GM12878 (cell line): ENCODE measurements at regions not wholly inside any gene's neighbourhood (a gene's known extent, or its start where the extent isn't known, plus 50 kb on each side); places are given as distances from the start of the nearest gene placed in this dataset.

ENCODE experiments used
- ATAC-seq: fragments of 200-7000 bp; cut with Tn5 transposase; 3 replicates; pipeline ENCODE4 v1.9.1; 2020; ENCODE audit warnings: mild to moderate bottlenecking, moderate library complexity
- BruUV-seq: library from RNA; stranded (reverse); fragments of 400-500 nt; replicated peaks from 2 replicates; lab custom pipeline; 2021; lab: Mats Ljungman, UMichigan
- CTCF ChIA-PET: fragments of 300-600 bp; sonication (Branson Sonifier 250); formaldehyde crosslinking; extraction: SDS; loops from one replicate; lab custom pipeline; 2021; ENCODE audit warnings: inconsistent platforms; lab: Yijun Ruan, JAX
- POLR2A ChIA-PET: fragments of 350-600 bp; formaldehyde crosslinking; extraction: SDS; loops from one replicate; lab custom pipeline; 2021; ENCODE audit warnings: inconsistent platforms; lab: Charles Lee
- RAD21 ChIA-PET: fragments of 300-600 bp; sonication (Branson Sonifier 250); formaldehyde crosslinking; loops from one replicate; lab custom pipeline; 2023; ENCODE audit warnings: antibody characterized with exemption; ENCODE audit not compliant: unreplicated experiment; lab: Charles Lee
- SMC1A ChIA-PET: fragments of 300-600 bp; sonication (Branson Sonifier 250); formaldehyde crosslinking; loops from one replicate; lab custom pipeline; 2023; ENCODE audit not compliant: unreplicated experiment, uncharacterized antibody; lab: Charles Lee
- DNase-seq: peaks from one replicate; pipeline ENCODE4 v3.0.0-alpha.2; 2011; ENCODE audit warnings: low read depth, low spot score
- FAIRE-seq: peaks from 3 replicates; lab custom pipeline; 2011; peaks lifted over from hg19 to GRCh38; lab: Jason Lieb, UNC
- H2AFZ ChIP-seq: 2 replicates; pipeline ENCODE4 v1.6.0; 2011; ENCODE audit warnings: low read depth, low read length, control low read depth; ENCODE audit not compliant: control insufficient read depth
- H3K27ac ChIP-seq: 2 replicates; pipeline ENCODE4 v1.5.1; 2011; ENCODE audit warnings: control low read depth; ENCODE audit not compliant: control insufficient read depth, insufficient read depth
- H3K27me3 ChIP-seq, 2 experiments: replicated peaks in 1 of 2; 2 replicates each; pipeline versions ENCODE4 v1.6.0 to v1.6.1; 2011; ENCODE audit warnings: low read length in 1 of 2; ENCODE audit not compliant: control insufficient read depth in 2 of 2, insufficient read depth in 2 of 2
- H3K36me3 ChIP-seq, 2 experiments: 2 replicates each; pipeline ENCODE4 v1.5.1; 2011; ENCODE audit warnings: low read length in 1 of 2; ENCODE audit not compliant: control insufficient read depth in 2 of 2, insufficient read depth in 2 of 2
- H3K4me1 ChIP-seq: 2 replicates; pipeline ENCODE4 v1.6.1; 2011; ENCODE audit warnings: mild to moderate bottlenecking, low read length, moderate library complexity, mixed read lengths; ENCODE audit not compliant: control insufficient read depth, insufficient read depth
- H3K4me2 ChIP-seq: 2 replicates; pipeline ENCODE4 v1.6.0; 2011; ENCODE audit warnings: control low read depth; ENCODE audit not compliant: control insufficient read depth, insufficient read depth
- H3K4me3 ChIP-seq: fragments of 200-600 bp; sonication (generic); 2 replicates; pipeline ENCODE4 v1.5.1; 2016
- H3K79me2 ChIP-seq: 2 replicates; pipeline ENCODE4 v1.6.0; 2011; ENCODE audit warnings: low read length; ENCODE audit not compliant: control insufficient read depth, insufficient read depth
- H3K9ac ChIP-seq: 2 replicates; pipeline ENCODE4 v1.8.0; 2011; ENCODE audit warnings: low read length, control low read depth, mixed read lengths; ENCODE audit not compliant: control insufficient read depth, insufficient read depth
- H3K9me3 ChIP-seq: replicated peaks from 3 replicates; pipeline ENCODE4 v1.5.1; 2011; ENCODE audit warnings: mild to moderate bottlenecking, low read length; ENCODE audit not compliant: control insufficient read depth, insufficient read depth
- H4K20me1 ChIP-seq: 2 replicates; pipeline ENCODE4 v1.6.0; 2011; ENCODE audit not compliant: control insufficient read depth, insufficient read depth
- FOS ChIP-seq: IDR thresholded peaks from 3 replicates; pipeline ENCODE4 v1.6.1; 2011; ENCODE audit warnings: borderline replicate concordance; ENCODE audit not compliant: insufficient read length; ENCODE audit errors: extremely low read depth
- NFIC ChIP-seq: IDR thresholded peaks from 2 replicates; pipeline ENCODE4 v1.6.1; 2012; ENCODE audit warnings: low read depth, mild to moderate bottlenecking, inconsistent platforms, low read length, moderate library complexity
- NFYB ChIP-seq: IDR thresholded peaks from 2 replicates; pipeline ENCODE4 v1.6.1; 2011; ENCODE audit warnings: low read depth, mild to moderate bottlenecking, low read length, improper control_type of control experiment, moderate library complexity; ENCODE audit not compliant: insufficient read depth
- PBX3 ChIP-seq: IDR thresholded peaks from 2 replicates; pipeline ENCODE4 v1.6.1; 2011; ENCODE audit warnings: mild to moderate bottlenecking, low read depth, low read length, moderate library complexity; ENCODE audit not compliant: insufficient replicate concordance
- PKNOX1 ChIP-seq: fragments of 450-650 bp; IDR thresholded peaks from 2 replicates; pipeline ENCODE4 v1.6.1; 2016; ENCODE audit warnings: mild to moderate bottlenecking
- RCOR1 ChIP-seq: conservative IDR thresholded peaks from 2 replicates; pipeline ENCODE4 v1.6.1; 2012; ENCODE audit warnings: low read depth, low read length, improper control_type of control experiment
- SP1 ChIP-seq: IDR thresholded peaks from one replicate; pipeline ENCODE4 v1.6.1; 2011; ENCODE audit warnings: low read depth, low read length
- WGBS: methylation state at CpG from one replicate; pipeline ENCODE4 v1.1.6; 2016; ENCODE audit warnings: low lambda C conversion rate; ENCODE audit not compliant: insufficient replicate concordance, insufficient coverage; ENCODE audit errors: missing lambda C conversion rate; 5-methylcytosine and 5-hydroxymethylcytosine counted together
- in situ Hi-C: fragments of 300-500 bp; cut with MboI; formaldehyde crosslinking; loops from 9 replicates; pipeline ENCODE4 v1.14.3; 2018; ENCODE audit warnings: mixed read lengths
- intact Hi-C: fragments of 100-400 bp; cut with micrococcal nuclease; formaldehyde crosslinking; loops from one replicate; pipeline ENCODE4 v1.14.2; 2022; ENCODE audit not compliant: unreplicated experiment

- TF ChIP-seq PKNOX1 (peak; percentile 91), SP1 (peak; percentile 55), NFIC (no peak), FOS (peak; percentile 16), PBX3 (peak; percentile 87), RCOR1 (no peak), NFYB (peak; percentile 76)
- TF ChIP-seq, all 136 proteins: peak for 5
- ChIA-PET RAD21 (no interaction called here), SMC1A (interaction anchor here (1.0 kb wide), 1 partner anchor 128 kb away, joined by 4 read pairs; no protein-coding TSS in a partner anchor), CTCF (interaction anchor here (0.6 to 1.2 kb wide), 5 partner anchors 43 to 210 kb away, joined by 3 to 5 read pairs (median 3); no protein-coding TSS in a partner anchor), POLR2A (no interaction called here)
- ATAC-seq (peak; percentile 47; the same call in 1 of the 3 replicates), FAIRE-seq (no peak), DNase-seq (no peak)
- 46% methylated on average over 13 of the region's 13 CpGs for WGBS
- Histone ChIP-seq H3K79me2 (no peaks in the 10 kb centered on the region), H3K9me3 (no peaks in the 10 kb centered on the region), H3K4me2 (no peak overlapping the region), H4K20me1 (no peaks in the 10 kb centered on the region), H3K36me3 (no peaks in the 10 kb centered on the region), H3K4me3 (no peak overlapping the region), H3K27me3 (no peaks in the 10 kb centered on the region; a peak in 4 of 4 replicates), H3K4me1 (no peaks in the 10 kb centered on the region), H3K27ac (no peak overlapping the region), H2AFZ (no peak overlapping the region), H3K9ac (no peak overlapping the region)
- BruUV-seq: no TSS peak
- intact Hi-C loops: no loop called here
- in situ Hi-C loops: no loop called here
Observed at GRCh38 chr21:33121715-33122475, 52.0 kb downstream of the OLIG1 start.
